LNCaP clone FGC (cell line): ENCODE measurements at regions not wholly inside any gene's neighbourhood (a gene's known extent, or its start where the extent isn't known, plus 50 kb on each side); places are given as distances from the start of the nearest gene placed in this dataset.

Experiments used
- DNase-seq: peaks from one replicate; pipeline ENCODE4 v3.0.0-alpha.2; 2011; ENCODE audit warnings: low read depth
- H3K4me3 ChIP-seq: 2 replicates; pipeline ENCODE4 v1.5.1; 2011; ENCODE audit warnings: mild to moderate bottlenecking, low read depth, low read length, control low read depth
- CTCF ChIP-seq: IDR thresholded peaks from 2 replicates; pipeline ENCODE4 v1.5.1; 2012; ENCODE audit warnings: mild to moderate bottlenecking; ENCODE audit not compliant: control insufficient read depth, insufficient read depth; ENCODE audit errors: extremely low read depth

GRCh38 chr20:56897318-56897957, 268.3 kb downstream of the TFAP2C start:
- no peak overlapping the region for H3K4me3 ChIP-seq
- TF ChIP-seq CTCF = no peak
- no peak for DNase-seq

GRCh38 chr20:56897958-56898349, 268.8 kb downstream of the TFAP2C start:
- TF ChIP-seq CTCF = no peak
- no peak overlapping the region for H3K4me3 ChIP-seq
- DNase-seq = no peak

GRCh38 chr20:56899506-56899905, 270.4 kb downstream of the TFAP2C start:
- no peak overlapping the region for H3K4me3 ChIP-seq
- DNase-seq = no peak
- TF ChIP-seq CTCF = no peak

GRCh38 chr20:56900252-56900651, 271.1 kb downstream of the TFAP2C start:
- H3K4me3 ChIP-seq = no peak overlapping the region
- no peak for DNase-seq
- no peak for TF ChIP-seq CTCF

- no peak for DNase-seq
- H3K4me3 ChIP-seq = no peak overlapping the region
- no peak for TF ChIP-seq CTCF
These were observed 274.3 kb downstream of the TFAP2C start for GRCh38 chr20:56903421-56903820.

GRCh38 chr20:56903858-56904257, 274.8 kb downstream of the TFAP2C start:
- H3K4me3 ChIP-seq = no peak overlapping the region
- DNase-seq = no peak
- no peak for TF ChIP-seq CTCF
